ENCODE measurements at regions not wholly inside any gene's neighbourhood (a gene's known extent, or its start where the extent isn't known, plus 50 kb on each side); places are given as distances from the start of the nearest gene placed in this dataset.
"Not testable (repeated sequence)": the region's sequence is repeated elsewhere in the genome, so short reads cannot be mapped to it uniquely, and the experiment has no call there.

- no peak for DNase-seq
These were observed 283.3 kb upstream of the PRKCQ start for GRCh38 chr10:6863381-6863780.

DNA sequence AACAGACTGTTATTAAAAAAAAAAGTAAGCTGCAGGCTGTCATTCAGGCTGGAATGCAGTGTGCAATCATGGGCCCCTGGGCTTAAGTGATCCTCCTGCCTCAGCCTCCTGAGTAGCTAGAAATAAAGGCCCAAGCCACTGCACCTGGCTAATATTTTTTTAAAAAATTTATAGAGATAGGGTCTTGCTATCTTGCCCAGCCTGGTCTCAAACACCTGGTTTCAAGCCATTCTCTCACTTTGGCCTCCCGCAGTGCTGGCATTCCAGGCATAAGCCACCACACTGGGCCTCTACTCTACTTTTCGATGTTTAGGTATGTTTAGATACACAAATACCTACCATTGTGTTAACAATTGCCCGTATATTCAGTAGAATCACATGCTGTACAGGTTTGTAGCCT, 270.4 kb upstream of the PRKCQ start:
- no peak for DNase-seq

- DNase-seq, result no peak
These were observed 267.5 kb upstream of the PRKCQ start for GRCh38 chr10:6847561-6847960.

GRCh38 chr10:6843894-6844650, 264.0 kb upstream of the PRKCQ start:
- no peak for DNase-seq

GRCh38 chr10:6843481-6843881, 263.4 kb upstream of the PRKCQ start:
- DNase-seq, result no peak

DNA sequence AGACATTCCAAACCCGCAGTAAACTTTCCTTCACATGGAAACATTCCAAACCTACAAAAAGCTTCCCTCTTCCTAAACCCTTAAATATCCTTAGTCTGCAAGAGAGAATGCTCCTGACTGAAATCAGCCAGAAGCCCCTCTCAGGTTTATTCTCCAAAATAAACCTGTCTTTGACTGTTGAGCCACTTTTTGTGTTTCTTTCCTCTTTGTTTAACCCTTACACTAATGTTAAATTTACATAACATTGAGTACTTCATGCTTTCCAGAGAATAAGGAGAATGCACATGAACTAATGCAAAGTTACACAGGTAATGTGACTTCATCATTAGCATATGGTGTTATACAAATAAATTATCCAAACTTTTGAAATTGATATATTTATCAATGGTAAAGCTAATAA, 262.6 kb upstream of the PRKCQ start:
- no peak for DNase-seq

- no peak for DNase-seq
These were observed 261.7 kb upstream of the PRKCQ start for GRCh38 chr10:6841761-6842160.

- no peak for DNase-seq
These were observed 260.7 kb upstream of the PRKCQ start for GRCh38 chr10:6840766-6841165.

GRCh38 chr10:6840201-6840691, 260.2 kb upstream of the PRKCQ start:
- no peak for DNase-seq

GRCh38 chr10:6838118-6838517, 258.0 kb upstream of the PRKCQ start:
- DNase-seq, result no peak

DNA sequence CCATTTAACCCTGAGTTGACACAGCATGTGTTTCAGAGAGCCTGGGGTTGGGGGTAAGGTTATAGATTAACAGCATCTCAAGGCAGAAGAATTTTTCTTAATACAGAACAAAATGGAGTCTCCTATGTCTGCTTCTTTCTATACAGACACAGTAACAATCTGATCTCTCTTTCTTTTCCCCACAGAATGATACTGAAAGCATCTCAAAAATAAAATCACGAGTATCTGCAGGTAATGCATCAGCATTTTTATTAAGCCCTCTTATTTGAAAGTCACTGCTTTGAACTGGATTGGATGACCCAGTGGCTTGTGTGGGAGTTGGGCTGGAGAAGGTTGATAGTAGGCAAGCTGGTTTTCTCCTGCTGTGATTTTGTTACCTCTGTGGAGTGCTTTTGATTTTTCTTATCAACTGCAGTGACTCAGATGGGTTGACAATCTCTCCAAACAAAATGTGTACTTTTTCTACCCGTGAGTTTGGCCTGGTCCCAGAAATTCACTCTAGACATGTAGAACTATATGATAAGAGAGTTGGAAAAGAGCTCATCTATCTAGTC, 253.5 kb upstream of the PRKCQ start:
- DNase-seq, result no peak

DNA sequence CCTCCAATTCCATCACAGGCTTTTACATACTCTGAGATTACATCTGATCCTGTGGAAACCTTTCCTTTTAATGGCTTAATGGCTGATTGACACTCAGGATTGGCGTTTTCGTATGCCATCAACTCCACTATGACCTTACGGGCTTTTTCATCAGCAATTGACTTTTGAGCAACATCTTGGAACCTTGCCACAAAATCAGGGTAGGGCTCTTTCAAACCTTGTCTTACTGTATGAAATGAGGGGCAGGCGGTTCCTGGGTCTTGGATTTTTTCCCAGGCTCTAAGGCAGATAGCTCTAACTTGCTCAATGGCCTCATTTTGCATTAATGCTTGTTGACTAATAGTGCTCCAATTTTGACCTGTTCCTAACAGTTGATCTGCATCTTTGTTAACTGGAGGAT, 250.9 kb upstream of the PRKCQ start:
- not testable (repeated sequence) for DNase-seq

DNA sequence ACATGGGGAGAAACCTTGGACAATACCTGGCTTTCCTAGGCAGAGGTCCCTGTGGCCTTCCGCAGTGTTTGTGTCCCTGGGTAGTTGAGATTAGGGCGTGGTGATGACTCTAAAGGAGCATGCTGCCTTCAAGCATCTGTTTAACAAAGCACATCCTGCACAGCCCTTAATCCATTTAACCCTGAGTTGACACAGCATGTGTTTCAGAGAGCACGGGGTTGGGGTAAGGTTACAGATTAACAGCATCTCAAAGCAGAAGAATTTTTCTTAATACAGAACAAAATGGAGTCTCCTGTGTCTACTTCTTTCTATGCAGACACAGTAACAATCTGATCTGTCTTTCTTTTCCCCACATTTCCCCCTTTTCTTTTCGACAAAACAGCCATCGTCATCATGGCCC, 244.7 kb upstream of the PRKCQ start:
- not testable (repeated sequence) for DNase-seq

GRCh38 chr10:6823770-6824169, 243.7 kb upstream of the PRKCQ start:
- no peak for DNase-seq

GRCh38 chr10:6819301-6819700, 239.2 kb upstream of the PRKCQ start:
- no peak for DNase-seq

DNA sequence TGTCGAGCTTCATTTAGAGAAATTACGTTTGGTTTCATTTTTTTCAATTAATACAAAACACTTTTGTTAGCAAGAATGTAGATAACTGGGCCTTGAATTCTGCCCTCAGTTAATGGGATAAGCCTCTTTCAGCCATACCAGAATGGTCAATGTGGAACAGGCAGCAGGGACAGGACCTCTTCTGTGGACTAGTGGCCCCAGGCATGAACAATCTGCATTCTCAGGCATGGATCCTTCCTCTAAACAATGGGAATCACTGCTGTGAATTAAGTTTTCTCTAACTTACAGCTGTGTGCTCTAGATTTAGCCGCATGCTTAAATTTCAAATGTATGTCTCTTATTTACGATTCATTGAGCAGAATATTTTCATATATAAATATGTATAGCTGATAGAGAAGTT, 237.7 kb upstream of the PRKCQ start:
- DNase-seq, result no peak

- no peak for DNase-seq
These were observed 235.3 kb upstream of the PRKCQ start for GRCh38 chr10:6815346-6815745.

GRCh38 chr10:6813856-6814255, 233.8 kb upstream of the PRKCQ start:
- no peak for DNase-seq

- no peak for DNase-seq
These were observed 233.2 kb upstream of the PRKCQ start for GRCh38 chr10:6813306-6813705.

- no peak for DNase-seq
These were observed 231.1 kb upstream of the PRKCQ start for GRCh38 chr10:6811153-6811552.

DNA sequence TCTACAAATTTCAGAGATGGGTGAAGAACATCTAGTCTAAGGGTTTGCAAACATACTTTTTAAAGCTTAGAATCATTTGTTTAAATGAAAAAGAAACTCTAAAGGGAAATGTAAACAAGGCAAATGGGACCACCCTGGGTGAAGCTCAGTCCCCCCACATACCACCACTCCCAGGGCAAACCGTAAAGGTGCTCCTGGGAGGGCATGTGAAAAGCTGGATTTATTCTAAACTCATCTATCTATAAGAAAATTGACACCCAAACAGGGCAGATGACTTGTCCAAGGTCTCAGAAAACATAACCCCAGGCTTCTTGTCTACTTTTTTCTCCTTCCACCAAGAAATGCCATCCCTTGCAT, 223.3 kb upstream of the PRKCQ start:
- DNase-seq, result no peak

DNA sequence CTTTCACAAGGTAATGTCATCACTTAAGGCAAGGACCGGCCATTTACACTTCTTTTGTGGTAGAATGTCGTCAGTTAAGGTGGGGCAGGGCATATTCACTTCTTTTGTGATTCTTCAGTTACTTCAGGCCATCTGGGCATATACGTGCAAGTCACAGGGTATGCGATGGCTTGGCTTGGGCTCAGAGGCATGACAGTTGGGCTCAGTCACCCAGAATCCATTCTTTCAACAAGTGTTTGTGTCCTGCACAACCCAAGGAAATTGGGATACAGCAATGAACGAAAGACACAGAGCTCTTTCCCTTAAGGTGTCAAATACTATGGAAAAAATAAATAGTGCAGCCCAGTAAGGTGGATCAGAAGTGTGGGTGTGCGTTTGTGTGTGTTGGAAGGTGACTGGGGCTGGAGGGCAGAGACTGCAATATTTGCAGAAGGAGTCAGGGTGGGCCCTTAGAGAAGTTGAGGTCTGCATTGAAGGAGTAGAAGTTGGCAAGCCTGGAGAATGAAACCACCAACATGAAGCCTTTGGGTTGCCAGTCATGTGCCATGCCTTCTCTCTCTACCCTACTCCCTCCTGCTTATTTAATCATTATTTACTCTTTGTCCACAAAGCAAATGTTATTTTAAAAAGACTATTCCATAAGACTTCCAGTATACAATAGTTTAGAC, 222.8 kb upstream of the PRKCQ start:
- no peak for DNase-seq

DNA sequence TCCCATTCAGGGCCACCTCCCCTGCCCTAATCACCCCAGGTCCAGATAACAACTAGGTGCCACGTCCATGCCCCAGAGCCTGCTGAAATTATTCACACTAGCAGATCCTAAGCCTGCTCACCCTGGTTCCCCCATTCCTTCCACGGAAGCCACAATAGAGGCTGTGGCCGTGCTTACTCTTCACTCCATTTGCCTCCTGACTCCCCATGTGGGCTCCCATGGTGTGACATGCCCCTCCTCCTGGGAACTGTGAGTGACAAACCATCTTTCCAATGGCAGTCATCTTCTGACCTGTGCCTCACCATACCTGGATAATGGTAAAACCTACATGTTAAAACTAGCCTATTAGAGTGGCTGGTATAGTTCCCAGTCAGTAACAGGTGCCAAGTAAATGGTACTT, 216.2 kb upstream of the PRKCQ start:
- DNase-seq, result no peak

DNA sequence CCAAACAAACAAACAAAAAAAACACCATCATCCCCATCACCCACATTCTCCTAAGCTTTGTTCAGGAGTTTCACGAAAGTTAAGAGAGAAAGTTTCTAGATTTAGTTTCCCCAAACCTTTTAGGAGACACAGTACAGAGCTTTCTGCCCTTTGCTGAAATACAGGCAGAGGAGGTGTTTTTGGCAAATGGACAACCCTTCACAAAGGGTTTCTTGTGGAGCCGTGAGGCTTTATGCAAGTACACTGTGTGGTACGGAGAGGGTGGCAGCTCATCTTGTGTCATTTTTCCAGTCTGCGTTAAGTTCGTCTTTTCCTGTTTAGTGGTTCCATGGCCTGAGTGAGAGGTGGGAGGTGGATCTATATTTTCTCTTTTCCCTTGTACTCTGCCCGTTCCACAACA, 215.5 kb upstream of the PRKCQ start:
- no peak for DNase-seq

All from NCI-H69 (cell line).